Memory B cell (primary cell): ENCODE measurements at regions not wholly inside any gene's neighbourhood (a gene's known extent, or its start where the extent isn't known, plus 50 kb on each side); places are given as distances from the start of the nearest gene placed in this dataset.
"Not testable (repeated sequence)": the region's sequence is repeated elsewhere in the genome, so short reads cannot be mapped to it uniquely, and the experiment has no call there.

Experiments
- ATAC-seq: fragments of 150-1000 bp; cut with Tn5 transposase; 2 replicates; pipeline ENCODE4 v1.10.0; 2021; ENCODE audit warnings: low read depth, mild to moderate bottlenecking, moderate library complexity
- DNase-seq, 2 donors: peaks; one replicate each; pipeline ENCODE4 v3.0.0; 2022; ENCODE audit warnings: low spot score in 2 of 2
- H3K27ac Mint-ChIP-seq: one replicate; pipeline ENCODE4 v1.8.0; 2022; ENCODE audit warnings: mild to moderate bottlenecking, moderate library complexity, mixed read lengths
- H3K27me3 Mint-ChIP-seq: one replicate; pipeline ENCODE4 v1.8.0; 2022; ENCODE audit warnings: mixed read lengths
- H3K36me3 Mint-ChIP-seq: one replicate; pipeline ENCODE4 v1.8.0; 2022; ENCODE audit warnings: mild to moderate bottlenecking, mixed read lengths
- H3K4me1 Mint-ChIP-seq: one replicate; pipeline ENCODE4 v1.8.0; 2022; ENCODE audit warnings: mixed read lengths
- H3K4me3 Mint-ChIP-seq: one replicate; pipeline ENCODE4 v1.8.0; 2022; ENCODE audit warnings: mild to moderate bottlenecking, moderate library complexity, mixed read lengths
- H3K9me3 Mint-ChIP-seq: one replicate; pipeline ENCODE4 v1.8.0; 2022; ENCODE audit warnings: mixed read lengths

DNA sequence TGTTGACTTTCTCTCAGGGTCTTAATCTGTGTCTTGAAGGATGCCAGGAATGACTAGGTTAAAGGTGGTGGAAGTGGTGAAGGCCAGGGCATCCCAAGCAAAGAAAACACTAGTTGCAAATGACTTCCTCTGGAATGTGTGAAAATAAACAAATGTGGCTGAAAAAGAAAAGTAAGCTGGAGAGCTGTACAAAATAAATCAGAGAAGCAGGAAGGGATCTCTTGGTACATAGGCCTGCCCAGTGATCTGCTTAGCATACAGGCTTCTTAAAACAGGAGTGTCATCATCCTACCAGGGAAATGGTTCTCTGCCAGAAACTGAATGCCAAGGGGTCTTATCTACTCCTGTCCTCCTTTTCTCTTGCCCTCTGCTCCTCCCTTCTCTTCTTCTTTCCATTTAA lies 1616.0 kb downstream of the KHDRBS2 start:
- DNase-seq (no peak), ATAC-seq (no peak)
- H3K27ac Mint-ChIP-seq: no peak overlapping the region
- no peaks in the 10 kb centered on the region for H3K27me3 Mint-ChIP-seq
- H3K4me3 Mint-ChIP-seq: no peak overlapping the region
- no peaks in the 10 kb centered on the region for H3K36me3 Mint-ChIP-seq
- peaks cover 9% of the 10 kb centered on the region for H3K9me3 Mint-ChIP-seq
- H3K4me1 Mint-ChIP-seq: no peaks in the 10 kb centered on the region

DNA sequence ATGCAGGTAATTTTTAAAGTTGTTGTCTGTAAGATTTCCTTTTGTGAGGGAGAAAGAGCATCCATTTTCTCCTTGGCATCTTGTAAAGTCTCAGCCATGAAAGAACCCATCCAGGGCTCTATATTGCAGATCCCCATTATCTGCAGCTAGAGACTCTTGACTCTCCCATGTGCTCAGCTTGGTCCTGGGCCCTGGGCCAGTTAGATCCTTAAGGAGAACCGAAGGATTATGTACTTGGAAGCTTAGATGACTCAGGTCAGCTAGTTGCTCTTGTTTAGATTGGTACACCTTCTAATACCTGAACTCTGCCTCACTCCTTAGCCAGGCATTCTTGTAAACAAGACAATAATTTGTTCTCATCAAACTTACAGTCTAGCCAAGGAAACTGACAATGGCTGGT lies 1617.6 kb downstream of the KHDRBS2 start:
- no peak overlapping the region for H3K4me3 Mint-ChIP-seq
- no peaks in the 10 kb centered on the region for H3K27me3 Mint-ChIP-seq
- ATAC-seq: no peak
- no peaks in the 10 kb centered on the region for H3K36me3 Mint-ChIP-seq
- H3K27ac Mint-ChIP-seq: no peak overlapping the region
- H3K4me1 Mint-ChIP-seq: no peaks in the 10 kb centered on the region
- DNase-seq: no peak
- peaks cover 11% of the 10 kb centered on the region for H3K9me3 Mint-ChIP-seq

DNA sequence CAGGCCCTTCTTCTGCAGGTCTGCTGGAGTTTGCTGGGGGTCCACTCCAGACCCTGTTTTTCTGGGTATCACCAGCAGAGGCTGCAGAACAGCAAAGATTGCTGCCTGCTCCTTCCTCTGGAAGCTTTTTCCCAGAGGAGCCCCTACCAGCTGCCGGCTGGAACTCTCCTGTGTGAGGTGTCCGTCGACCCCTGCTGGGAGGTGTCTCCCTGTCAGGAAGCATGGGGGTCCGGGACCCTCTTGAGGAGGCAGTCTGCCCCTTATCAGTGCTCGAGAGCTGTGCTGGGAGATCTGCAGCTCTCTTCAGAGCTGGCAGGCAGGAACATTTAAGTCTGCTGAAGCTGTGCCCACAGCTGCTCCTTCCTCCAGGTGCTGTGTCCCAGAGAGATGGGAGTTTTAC lies 1622.8 kb downstream of the KHDRBS2 start:
- not testable (repeated sequence) for H3K4me3 Mint-ChIP-seq, H3K27ac Mint-ChIP-seq, H3K27me3 Mint-ChIP-seq, H3K36me3 Mint-ChIP-seq, ATAC-seq, DNase-seq, H3K4me1 Mint-ChIP-seq
- H3K9me3 Mint-ChIP-seq: peaks cover 20% of the 10 kb centered on the region

DNA sequence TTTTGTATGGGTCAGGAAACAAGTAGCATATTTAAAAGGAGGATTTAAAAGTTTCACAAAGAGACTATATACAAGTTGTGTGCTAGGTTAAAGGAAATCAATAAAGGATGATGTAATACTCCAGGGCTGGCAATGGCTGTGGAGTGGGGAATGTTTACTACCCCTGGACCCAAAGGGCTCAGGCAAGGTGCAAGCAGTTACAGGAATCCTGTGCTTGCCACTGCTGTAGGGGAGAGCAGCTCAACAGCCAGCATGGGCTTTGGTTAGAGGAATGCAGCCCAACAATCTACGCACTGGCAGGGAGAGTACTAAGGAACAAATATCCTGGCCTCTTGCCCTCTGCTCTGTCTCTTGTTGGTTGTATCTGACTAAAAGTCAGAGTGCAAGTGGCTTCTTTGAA lies 1642.2 kb downstream of the KHDRBS2 start:
- H3K36me3 Mint-ChIP-seq: no peaks in the 10 kb centered on the region
- H3K9me3 Mint-ChIP-seq: peaks cover 4% of the 10 kb centered on the region
- H3K4me3 Mint-ChIP-seq: no peak overlapping the region
- no peak overlapping the region for H3K27ac Mint-ChIP-seq
- H3K4me1 Mint-ChIP-seq: no peaks in the 10 kb centered on the region
- H3K27me3 Mint-ChIP-seq: no peaks in the 10 kb centered on the region
- no peak for ATAC-seq
- no peak for DNase-seq

DNA sequence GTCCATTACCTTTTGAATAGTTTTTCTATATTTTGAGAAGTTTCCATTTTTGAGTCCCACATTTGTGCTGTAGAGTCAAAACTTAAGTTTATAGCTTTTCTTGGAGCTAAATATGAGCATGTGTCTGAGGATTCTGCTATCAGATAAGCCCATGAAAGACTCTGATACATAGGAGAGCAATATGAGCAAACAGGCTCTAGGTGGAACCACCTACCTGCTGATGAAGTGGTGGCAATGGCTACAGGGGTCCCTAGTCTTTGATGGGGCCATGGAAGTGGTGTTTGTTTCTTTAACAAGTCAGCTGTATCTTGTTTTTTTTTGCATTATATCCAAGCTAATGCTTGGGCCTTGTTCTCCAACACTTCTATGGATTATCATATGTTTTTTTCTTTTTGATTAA lies 1646.8 kb downstream of the KHDRBS2 start:
- not testable (repeated sequence) for DNase-seq, H3K4me3 Mint-ChIP-seq, ATAC-seq, H3K27me3 Mint-ChIP-seq, H3K36me3 Mint-ChIP-seq, H3K27ac Mint-ChIP-seq, H3K9me3 Mint-ChIP-seq, H3K4me1 Mint-ChIP-seq
